ENCODE measurements at regions not wholly inside any gene's neighbourhood (a gene's known extent, or its start where the extent isn't known, plus 50 kb on each side); places are given as distances from the start of the nearest gene placed in this dataset.

DNA sequence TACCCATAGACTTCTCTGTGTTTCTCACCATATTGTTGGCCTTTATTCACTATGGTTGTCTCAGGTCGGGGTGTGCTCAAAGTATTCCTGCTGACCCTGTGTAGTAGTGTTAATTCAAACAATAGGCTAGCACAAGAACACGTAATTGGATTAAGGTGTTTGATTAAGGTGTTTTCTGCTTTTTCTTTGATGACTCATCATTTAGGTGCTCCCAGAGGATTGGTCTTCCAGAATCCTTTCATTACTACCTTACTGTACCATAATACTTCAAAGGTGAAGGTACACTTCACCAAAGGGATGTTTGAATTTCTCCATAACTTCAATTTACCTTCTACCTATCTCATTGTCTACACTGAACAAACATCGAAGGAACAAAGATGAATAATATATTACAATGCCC, 121.7 kb upstream of the CCDC160 start:
- WGBS: no CpG with 5 or more reads among the region's 3 CpGs
- Histone ChIP-seq H3K79me1 (replicated peaks; ENCODE audit: low read length, poor library complexity, severe bottlenecking) (no peaks in the 10 kb centered on the region), H3K4me1 (ENCODE audit: control insufficient read depth, insufficient read depth, low read depth, low read length) (no peaks in the 10 kb centered on the region)

DNA sequence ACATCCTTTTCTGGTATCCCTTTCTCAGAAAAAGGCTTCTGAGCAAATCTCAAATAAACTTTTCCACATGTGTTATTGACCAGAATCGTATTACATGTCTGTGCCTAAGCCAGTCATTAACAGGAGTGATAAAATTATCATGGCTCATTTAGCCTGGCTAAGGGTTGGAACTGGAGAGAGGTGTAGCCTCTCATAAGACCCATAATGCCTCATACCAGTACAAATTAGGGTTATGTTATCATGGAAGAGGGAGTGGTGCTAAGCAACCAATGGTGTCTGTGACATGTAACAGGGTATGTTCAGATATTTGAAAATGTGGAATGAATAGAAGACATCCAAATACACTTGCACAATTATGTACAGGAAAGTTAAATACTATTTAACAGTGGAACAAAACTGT, 99.6 kb upstream of the CCDC160 start:
- Histone ChIP-seq H2AFZ (ENCODE audit: low read depth, low read length) (no peak overlapping the region), H4K91ac (ENCODE audit: low read length) (no peak overlapping the region), H3K27ac (ENCODE audit: low read length, poor library complexity, severe bottlenecking) (no peak overlapping the region), H3K23ac (ENCODE audit: low read length in 2 of 2) (no peak overlapping the region), H3K4ac (ENCODE audit: low read depth in 1 of 2, low read length in 2 of 2) (no peak overlapping the region), H4K8ac (ENCODE audit: low read length) (no peak overlapping the region), H3K18ac (ENCODE audit: low read depth in 1 of 2, low read length in 2 of 2) (no peak overlapping the region), H3K9me3 (ENCODE audit: control insufficient read depth, low read length) (no peaks in the 10 kb centered on the region), H2BK12ac (ENCODE audit: low read length in 2 of 2) (no peak overlapping the region), H3K14ac (ENCODE audit: low read length in 2 of 2) (no peak overlapping the region), H3K9ac (ENCODE audit: low read length) (no peak overlapping the region), H3K27me3 (ENCODE audit: control insufficient read depth in 1 of 2, insufficient read depth in 1 of 2, low read length in 2 of 2) (no peaks in the 10 kb centered on the region), H3K79me1 (replicated peaks; ENCODE audit: low read length, poor library complexity, severe bottlenecking) (no peaks in the 10 kb centered on the region), H3K4me2 (ENCODE audit: low read length, poor library complexity, severe bottlenecking) (no peak overlapping the region), H3K36me3 (ENCODE audit: control insufficient read depth in 1 of 2, insufficient read depth in 2 of 2, low read depth in 1 of 2, low read length in 2 of 2) (no peaks in the 10 kb centered on the region), H2BK5ac (ENCODE audit: low read depth, low read length, poor library complexity, severe bottlenecking) (no peak overlapping the region), H3K4me3 (ENCODE audit: insufficient read depth in 1 of 2, low read depth in 1 of 2, low read length in 2 of 2) (no peak overlapping the region), H3K4me1 (ENCODE audit: control insufficient read depth, insufficient read depth, low read depth, low read length) (no peaks in the 10 kb centered on the region), H2BK120ac (ENCODE audit: low read depth, low read length) (no peak overlapping the region), H2AK5ac (ENCODE audit: low read length, severe bottlenecking) (no peak overlapping the region), H2BK15ac (ENCODE audit: low read depth, poor library complexity, severe bottlenecking) (no peak overlapping the region)
- DNase-seq: no peak
- WGBS: 100% methylated on average over 1 of the region's 1 CpG

More for the DNA sequence above, 121.7 kb upstream of the CCDC160 start:
- H3K23ac ChIP-seq (ENCODE audit: low read length in 2 of 2): no peak overlapping the region
- H2AK5ac ChIP-seq (ENCODE audit: low read length, severe bottlenecking): no peak overlapping the region
- H4K91ac ChIP-seq (ENCODE audit: low read length): no peak overlapping the region
- H2BK5ac ChIP-seq (ENCODE audit: low read depth, low read length, poor library complexity, severe bottlenecking): no peak overlapping the region
- H3K18ac ChIP-seq (ENCODE audit: low read depth in 1 of 2, low read length in 2 of 2): no peak overlapping the region
- no peak overlapping the region for H3K9ac ChIP-seq (ENCODE audit: low read length)
- H3K14ac ChIP-seq (ENCODE audit: low read length in 2 of 2): no peak overlapping the region
- H2BK12ac ChIP-seq (ENCODE audit: low read length in 2 of 2): no peak overlapping the region
- H3K4ac ChIP-seq (ENCODE audit: low read depth in 1 of 2, low read length in 2 of 2): no peak overlapping the region
- H3K4me2 ChIP-seq (ENCODE audit: low read length, poor library complexity, severe bottlenecking): no peak overlapping the region
- no peaks in the 10 kb centered on the region for H3K27me3 ChIP-seq (ENCODE audit: control insufficient read depth in 1 of 2, insufficient read depth in 1 of 2, low read length in 2 of 2)
- no peaks in the 10 kb centered on the region for H3K36me3 ChIP-seq (ENCODE audit: control insufficient read depth in 1 of 2, insufficient read depth in 2 of 2, low read depth in 1 of 2, low read length in 2 of 2)
- no peaks in the 10 kb centered on the region for H3K9me3 ChIP-seq (ENCODE audit: control insufficient read depth, low read length)
- no peak overlapping the region for H2BK120ac ChIP-seq (ENCODE audit: low read depth, low read length)
- no peak overlapping the region for H2AFZ ChIP-seq (ENCODE audit: low read depth, low read length)
- H3K4me3 ChIP-seq (ENCODE audit: insufficient read depth in 1 of 2, low read depth in 1 of 2, low read length in 2 of 2): no peak overlapping the region
- H4K8ac ChIP-seq (ENCODE audit: low read length): no peak overlapping the region
- no peak for DNase-seq
- H2BK15ac ChIP-seq (ENCODE audit: low read depth, poor library complexity, severe bottlenecking): no peak overlapping the region
- H3K27ac ChIP-seq (ENCODE audit: low read length, poor library complexity, severe bottlenecking): no peak overlapping the region

DNA sequence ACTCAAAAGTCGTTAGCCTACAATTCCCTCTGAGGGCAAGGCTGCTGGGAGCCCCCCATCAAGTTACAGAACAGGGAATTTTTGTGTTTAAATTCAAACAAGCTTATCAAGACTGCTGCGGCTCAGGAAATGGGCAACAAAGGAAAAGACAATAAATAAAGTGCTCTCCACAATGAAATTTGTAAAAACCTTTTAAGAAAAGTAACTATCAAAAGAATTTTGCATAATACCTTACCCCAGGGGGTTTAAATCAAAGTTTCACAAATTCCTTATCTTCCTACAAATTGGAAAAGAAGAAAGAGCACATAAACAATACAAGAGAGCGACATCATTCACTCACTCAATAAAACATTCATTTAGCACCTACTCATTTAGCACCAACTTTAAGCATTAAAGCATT, 97.9 kb upstream of the CCDC160 start:
- Histone ChIP-seq H3K18ac (ENCODE audit: low read depth in 1 of 2, low read length in 2 of 2) (no peak overlapping the region), H3K36me3 (ENCODE audit: control insufficient read depth in 1 of 2, insufficient read depth in 2 of 2, low read depth in 1 of 2, low read length in 2 of 2) (no peaks in the 10 kb centered on the region), H2BK12ac (ENCODE audit: low read length in 2 of 2) (no peak overlapping the region), H3K4me2 (ENCODE audit: low read length, poor library complexity, severe bottlenecking) (no peak overlapping the region), H3K4me1 (ENCODE audit: control insufficient read depth, insufficient read depth, low read depth, low read length) (no peaks in the 10 kb centered on the region), H4K91ac (ENCODE audit: low read length) (no peak overlapping the region), H3K27me3 (ENCODE audit: control insufficient read depth in 1 of 2, insufficient read depth in 1 of 2, low read length in 2 of 2) (no peaks in the 10 kb centered on the region), H3K27ac (ENCODE audit: low read length, poor library complexity, severe bottlenecking) (no peak overlapping the region), H2BK15ac (ENCODE audit: low read depth, poor library complexity, severe bottlenecking) (no peak overlapping the region), H3K4ac (ENCODE audit: low read depth in 1 of 2, low read length in 2 of 2) (no peak overlapping the region), H2BK5ac (ENCODE audit: low read depth, low read length, poor library complexity, severe bottlenecking) (no peak overlapping the region), H2BK120ac (ENCODE audit: low read depth, low read length) (no peak overlapping the region), H2AFZ (ENCODE audit: low read depth, low read length) (no peak overlapping the region), H3K79me1 (replicated peaks; ENCODE audit: low read length, poor library complexity, severe bottlenecking) (no peaks in the 10 kb centered on the region), H3K14ac (ENCODE audit: low read length in 2 of 2) (no peak overlapping the region), H2AK5ac (ENCODE audit: low read length, severe bottlenecking) (no peak overlapping the region), H3K4me3 (ENCODE audit: insufficient read depth in 1 of 2, low read depth in 1 of 2, low read length in 2 of 2) (no peak overlapping the region), H3K9me3 (ENCODE audit: control insufficient read depth, low read length) (no peaks in the 10 kb centered on the region), H4K8ac (ENCODE audit: low read length) (no peak overlapping the region), H3K9ac (ENCODE audit: low read length) (no peak overlapping the region), H3K23ac (ENCODE audit: low read length in 2 of 2) (no peak overlapping the region)
- WGBS: no CpG with 5 or more reads among the region's 3 CpGs
- DNase-seq: no peak

DNA sequence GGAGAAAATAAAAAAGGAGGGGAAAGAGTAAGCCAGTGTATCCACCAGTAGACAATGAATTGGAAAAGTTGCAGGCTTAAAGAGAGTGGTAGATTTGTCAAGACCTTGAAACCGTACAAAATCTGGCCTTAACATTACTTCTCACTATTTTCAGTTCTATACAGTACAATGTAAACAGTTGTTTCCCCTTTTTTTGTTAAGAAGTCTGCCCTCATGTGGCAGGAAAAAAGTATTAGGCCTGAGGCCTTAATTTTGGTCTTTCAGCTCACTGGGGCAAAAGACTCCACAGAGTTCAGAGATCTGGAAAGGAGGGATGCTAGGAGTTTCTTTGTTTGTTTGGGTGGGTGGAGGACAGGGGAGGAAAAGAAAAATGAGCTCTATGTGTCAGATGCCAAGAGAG, 92.8 kb upstream of the CCDC160 start:
- Histone ChIP-seq H3K27ac (ENCODE audit: low read length, poor library complexity, severe bottlenecking) (no peak overlapping the region), H3K9me3 (ENCODE audit: control insufficient read depth, low read length) (no peaks in the 10 kb centered on the region), H2BK12ac (ENCODE audit: low read length in 2 of 2) (no peak overlapping the region), H3K14ac (ENCODE audit: low read length in 2 of 2) (no peak overlapping the region), H3K4ac (ENCODE audit: low read depth in 1 of 2, low read length in 2 of 2) (no peak overlapping the region), H3K23ac (ENCODE audit: low read length in 2 of 2) (no peak overlapping the region), H4K91ac (ENCODE audit: low read length) (no peak overlapping the region), H4K8ac (ENCODE audit: low read length) (no peak overlapping the region), H2BK15ac (ENCODE audit: low read depth, poor library complexity, severe bottlenecking) (no peak overlapping the region), H2AFZ (ENCODE audit: low read depth, low read length) (no peak overlapping the region), H2BK120ac (ENCODE audit: low read depth, low read length) (no peak overlapping the region), H3K4me2 (ENCODE audit: low read length, poor library complexity, severe bottlenecking) (no peak overlapping the region), H3K4me1 (ENCODE audit: control insufficient read depth, insufficient read depth, low read depth, low read length) (no peaks in the 10 kb centered on the region), H3K36me3 (ENCODE audit: control insufficient read depth in 1 of 2, insufficient read depth in 2 of 2, low read depth in 1 of 2, low read length in 2 of 2) (no peaks in the 10 kb centered on the region), H3K9ac (ENCODE audit: low read length) (no peak overlapping the region), H3K18ac (ENCODE audit: low read depth in 1 of 2, low read length in 2 of 2) (no peak overlapping the region), H3K27me3 (ENCODE audit: control insufficient read depth in 1 of 2, insufficient read depth in 1 of 2, low read length in 2 of 2) (peaks cover 0 to 12% of the 10 kb centered on the region in 2 experiments), H2AK5ac (ENCODE audit: low read length, severe bottlenecking) (no peak overlapping the region), H3K4me3 (ENCODE audit: insufficient read depth in 1 of 2, low read depth in 1 of 2, low read length in 2 of 2) (no peak overlapping the region), H2BK5ac (ENCODE audit: low read depth, low read length, poor library complexity, severe bottlenecking) (no peak overlapping the region), H3K79me1 (replicated peaks; ENCODE audit: low read length, poor library complexity, severe bottlenecking) (no peaks in the 10 kb centered on the region)
- peak; percentile 23 for DNase-seq
- WGBS: no CpG with 5 or more reads among the region's 1 CpG
